A549 (cell line): ENCODE measurements at regions not wholly inside any gene's neighbourhood (a gene's known extent, or its start where the extent isn't known, plus 50 kb on each side); places are given as distances from the start of the nearest gene placed in this dataset.

ENCODE experiments used
- ATAC-seq, 2 experiments: fragments of 200-7000 bp in 1 of 2; fragments of >200 bp in 1 of 2; cut with Nextera tagmentation in 1 of 2; cut with Tn5 transposase in 1 of 2; 3 replicates each; pipeline versions ENCODE4 v1.8.0 to v1.9.1; 2018 to 2020; ENCODE audit warnings: mild to moderate bottlenecking in 1 of 2, moderate library complexity in 1 of 2
- CTCF ChIA-PET: fragments of 300-600 bp; sonication (Branson Sonifier 250); formaldehyde crosslinking; extraction: SDS; loops from one replicate; lab custom pipeline; 2021; ENCODE audit warnings: antibody characterized with exemption, inconsistent platforms; lab: Yijun Ruan, JAX
- POLR2A ChIA-PET: fragments of 350-600 bp; formaldehyde crosslinking; extraction: SDS; loops from one replicate; lab custom pipeline; 2021; ENCODE audit warnings: antibody characterized with exemption, inconsistent platforms; lab: Yijun Ruan, JAX
- DNase-seq, 2 experiments: peaks; one replicate each; pipeline versions ENCODE4 v3.0.0 to v3.0.0-alpha.2; 2011 to 2016; ENCODE audit warnings: low read depth in 1 of 2, low spot score in 1 of 2
- FAIRE-seq: peaks from 2 replicates; lab custom pipeline; 2011; peaks lifted over from hg19 to GRCh38; lab: Jason Lieb, UNC
- H3K27ac ChIP-seq, 2 experiments: fragments of >200 bp; sonication (Bioruptor Twin); formaldehyde crosslinking; 3 replicates each; pipeline ENCODE4 v1.5.1; 2016 to 2017
- H3K4me1 ChIP-seq: fragments of >200 bp; sonication (Bioruptor Twin); formaldehyde crosslinking; 3 replicates; pipeline ENCODE4 v1.6.1; 2016
- H3K4me2 ChIP-seq: fragments of >200 bp; sonication (Bioruptor Twin); formaldehyde crosslinking; 3 replicates; pipeline ENCODE4 v1.6.1; 2016
- H3K4me3 ChIP-seq: fragments of >200 bp; sonication (Bioruptor Twin); formaldehyde crosslinking; 3 replicates; pipeline ENCODE4 v1.5.1; 2016
- H3K9me3 ChIP-seq: fragments of >200 bp; sonication (Bioruptor Twin); formaldehyde crosslinking; 3 replicates; pipeline ENCODE4 v1.6.1; 2016
- BHLHE40 ChIP-seq: IDR thresholded peaks from 2 replicates; pipeline ENCODE4 v1.6.1; 2012; ENCODE audit warnings: low read depth, low read length, inconsistent platforms
- CBX8 ChIP-seq: fragments of 200-600 bp; sonication (generic); IDR thresholded peaks from 2 replicates; pipeline ENCODE4 v1.6.1; 2016
- CEBPB ChIP-seq, 2 experiments: fragments of >200 bp in 1 of 2; sonication (Bioruptor Twin) in 1 of 2; formaldehyde crosslinking in 1 of 2; IDR thresholded peaks; 2 replicates each; pipeline ENCODE4 v1.6.1; 2012 to 2016
- CHD2 ChIP-seq: fragments of 150-350 bp; IDR thresholded peaks from 2 replicates; pipeline ENCODE4 v1.6.1; 2014; ENCODE audit warnings: low read length; ENCODE audit not compliant: partially characterized antibody
- EHMT2 ChIP-seq: fragments of 200-600 bp; sonication (generic); IDR thresholded peaks from 2 replicates; pipeline ENCODE4 v1.6.1; 2016; ENCODE audit warnings: antibody characterized with exemption, low read depth, mild to moderate bottlenecking, moderate library complexity
- MAFK ChIP-seq: fragments of 450-650 bp; IDR thresholded peaks from 2 replicates; pipeline ENCODE4 v1.6.1; 2014; ENCODE audit not compliant: partially characterized antibody
- NFE2L2 ChIP-seq: fragments of 150-350 bp; conservative IDR thresholded peaks from 2 replicates; pipeline ENCODE4 v1.6.1; 2014; ENCODE audit warnings: low read length
- NR3C1 ChIP-seq: fragments of >200 bp; sonication (Bioruptor Twin); formaldehyde crosslinking; IDR thresholded peaks from 3 replicates; pipeline ENCODE4 v1.6.1; 2017
- PHF8 ChIP-seq: fragments of 200-600 bp; sonication (generic); IDR thresholded peaks from 2 replicates; pipeline ENCODE4 v1.6.1; 2016; ENCODE audit warnings: low read depth, mild to moderate bottlenecking, antibody characterized with exemption, moderate library complexity, borderline replicate concordance
- POLR2A ChIP-seq: IDR thresholded peaks from 2 replicates; pipeline ENCODE4 v1.6.1; 2012; ENCODE audit warnings: mild to moderate bottlenecking, low read length
- RAD21 ChIP-seq, 2 experiments: fragments of >200 bp in 1 of 2; sonication (Bioruptor Twin) in 1 of 2; formaldehyde crosslinking in 1 of 2; IDR thresholded peaks in 1 of 2; conservative IDR thresholded peaks in 1 of 2; 2 replicates in 1 of 2; 3 replicates in 1 of 2; pipeline ENCODE4 v1.6.1; 2012 to 2018; ENCODE audit warnings: inconsistent platforms in 1 of 2
- TP53 ChIP-seq: fragments of 250-450 bp; sonication (Bioruptor Pico); IDR thresholded peaks from 2 replicates; pipeline ENCODE4 v1.5.0; 2021; ENCODE audit warnings: mild to moderate bottlenecking, moderate library complexity
- WGBS: methylation state at CpG from one replicate; pipeline ENCODE4 v1.1.6; 2017; ENCODE audit errors: missing lambda C conversion rate; 5-methylcytosine and 5-hydroxymethylcytosine counted together
- TF ChIP-seq, protein P1 (sequence below): fragments of 250-450 bp; sonication (Bioruptor Pico); IDR thresholded peaks from 2 replicates; pipeline ENCODE4 v1.5.0; 2020; ENCODE audit warnings: low read depth, mild to moderate bottlenecking, moderate library complexity
- TF ChIP-seq, protein P2 (sequence below): fragments of 200-600 bp; sonication (generic); IDR thresholded peaks from 2 replicates; pipeline ENCODE4 v1.6.1; 2016; ENCODE audit warnings: antibody characterized with exemption, mild to moderate bottlenecking, moderate library complexity
- TF ChIP-seq, protein P3 (sequence below): fragments of >200 bp; sonication (Bioruptor Twin); formaldehyde crosslinking; IDR thresholded peaks from 2 replicates; pipeline ENCODE4 v1.6.1; 2016
- TF ChIP-seq, protein P4 (sequence below): fragments of >200 bp; sonication (Bioruptor Twin); formaldehyde crosslinking; IDR thresholded peaks from 3 replicates; pipeline ENCODE4 v1.5.1; 2016
- TF ChIP-seq, protein P5 (sequence below): IDR thresholded peaks from 2 replicates; pipeline ENCODE4 v1.6.1; 2012; ENCODE audit warnings: low read depth, borderline replicate concordance

DNA sequence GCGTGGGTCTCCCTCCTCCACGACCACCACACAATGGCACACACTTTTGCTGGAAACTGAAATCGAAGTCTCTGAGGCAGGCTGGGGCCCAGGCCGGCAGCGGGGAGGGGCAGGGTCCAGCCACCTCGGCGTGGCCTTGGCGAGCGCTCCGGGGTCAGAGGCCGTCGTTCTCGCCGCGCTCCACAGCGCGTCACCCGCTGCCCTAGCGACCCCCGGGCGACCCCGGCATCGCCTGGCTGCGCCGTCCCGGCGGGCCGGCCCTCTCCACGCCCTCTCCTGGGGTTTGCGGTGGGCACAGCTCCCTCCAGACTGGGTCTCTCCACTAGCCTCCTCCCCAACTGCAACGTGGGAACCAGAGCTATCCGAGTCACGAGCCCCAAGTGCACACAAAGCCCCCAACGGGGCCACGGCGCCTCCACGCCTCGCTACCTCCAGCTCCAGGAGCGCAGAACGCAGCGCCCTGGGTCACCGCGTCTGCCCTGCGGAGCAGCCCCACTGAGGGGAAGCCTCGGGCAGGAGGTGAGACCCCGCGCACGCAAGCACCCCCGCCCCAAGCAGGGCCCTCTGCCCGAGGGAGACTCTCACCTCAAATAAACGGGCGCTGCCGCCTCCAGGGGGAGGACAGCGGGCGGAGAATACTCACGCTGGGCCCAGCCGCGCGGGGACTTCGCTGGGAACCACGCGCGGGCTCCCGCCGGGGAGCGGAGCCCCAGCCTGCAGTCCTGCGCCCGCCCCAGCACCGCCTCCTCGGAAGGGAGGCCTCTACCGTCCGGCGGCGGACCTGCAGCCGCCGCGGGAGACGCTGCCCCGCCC, 134.0 kb upstream of the BARHL2 start:
- FAIRE-seq, result no peak
- POLR2A ChIA-PET, result interaction anchor here (1.1 kb wide), 1 partner anchor 101 kb away, joined by 3 read pairs; no protein-coding TSS in a partner anchor

DNA sequence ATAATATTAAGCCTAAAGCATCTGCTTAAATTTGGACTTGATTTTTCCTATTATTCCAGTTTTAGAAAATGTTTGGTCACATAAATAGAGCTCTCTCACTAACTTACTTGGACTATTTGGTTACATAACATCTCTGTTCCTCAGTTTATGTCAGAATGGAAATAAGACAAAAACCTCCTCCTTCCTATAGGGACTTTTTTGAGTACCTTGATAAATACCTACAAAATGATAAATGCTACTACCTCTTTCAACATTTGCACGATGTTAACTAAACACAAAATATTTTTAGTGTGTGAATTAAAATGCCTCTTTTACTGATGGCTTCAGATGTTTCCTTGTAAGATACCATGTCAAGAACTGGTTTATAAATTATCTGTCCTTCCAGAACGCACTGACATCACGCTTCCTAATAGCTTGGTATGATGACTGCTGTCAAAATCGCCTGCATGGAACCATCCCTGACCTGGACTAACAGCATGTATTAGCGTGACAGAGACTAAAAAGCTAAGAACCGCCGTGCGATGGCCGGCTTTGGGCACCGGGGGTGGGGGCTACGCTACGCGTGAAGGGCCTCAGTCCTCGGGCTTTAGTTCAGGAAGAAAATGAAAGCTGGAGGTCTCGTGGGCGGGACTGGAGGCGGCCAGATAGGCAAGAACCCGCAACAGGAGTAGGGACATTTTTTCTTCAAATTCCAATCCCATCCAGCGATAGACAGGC, 133.2 kb upstream of the BARHL2 start:
- DNase-seq (peak; percentile 8 to 14), ATAC-seq (peak; percentile 43 to 62), FAIRE-seq (no peak)
- ChIA-PET POLR2A (interaction anchor here (1.1 kb wide), 1 partner anchor 100 kb away, joined by 3 read pairs; no protein-coding TSS in a partner anchor), CTCF (interaction anchor here (0.7 to 1.6 kb wide), 3 partner anchors 9 to 316 kb away, joined by 3 read pairs; no protein-coding TSS in a partner anchor)
- peak overlapping the region; percentile 84 for H3K4me3 ChIP-seq
- peak overlapping the region; percentile 95 for H3K4me2 ChIP-seq
- H3K9me3 ChIP-seq, result no peaks in the 10 kb centered on the region
- H3K4me1 ChIP-seq, result 0 out of 3 replicates have a peak, but pooled peaks cover 3% of the 10 kb centered on the region
- TF ChIP-seq RAD21 (conservative IDR thresholded peaks at IDR 0.05 in 1 of 2, IDR thresholded peaks at IDR 0.05 in 1 of 2) (0 out of 5 replicates have a peak, but pooled peaks of 1 of the 2 experiments have one; percentile 1), PHF8 (no peak), CHD2 (no peak), CBX8 (no peak), NFE2L2 (no peak)
- TF ChIP-seq, protein P1, sequence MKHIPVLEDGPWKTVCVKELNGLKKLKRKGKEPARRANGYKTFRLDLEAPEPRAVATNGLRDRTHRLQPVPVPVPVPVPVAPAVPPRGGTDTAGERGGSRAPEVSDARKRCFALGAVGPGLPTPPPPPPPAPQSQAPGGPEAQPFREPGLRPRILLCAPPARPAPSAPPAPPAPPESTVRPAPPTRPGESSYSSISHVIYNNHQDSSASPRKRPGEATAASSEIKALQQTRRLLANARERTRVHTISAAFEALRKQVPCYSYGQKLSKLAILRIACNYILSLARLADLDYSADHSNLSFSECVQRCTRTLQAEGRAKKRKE, result no peak
- peak overlapping the region; percentile 77 to 95 for H3K27ac ChIP-seq
- 20% methylated on average over 12 of the region's 19 CpGs for WGBS

More for the DNA sequence above, 134.0 kb upstream of the BARHL2 start:
- DNase-seq, result peak; percentile 39 to 69
- Histone ChIP-seq H3K4me3 (peak overlapping the region; percentile 84), H3K27ac (peak overlapping the region; percentile 77 to 95), H3K9me3 (no peaks in the 10 kb centered on the region), H3K4me2 (peak overlapping the region; percentile 95), H3K4me1 (0 out of 3 replicates have a peak, but pooled peaks cover 3% of the 10 kb centered on the region)
- ATAC-seq, result peak; percentile 96 to 98
- CTCF ChIA-PET, result interaction anchor here (0.7 to 1.6 kb wide), 5 partner anchors 9 to 315 kb away, joined by 3 read pairs; no protein-coding TSS in a partner anchor
- TF ChIP-seq, protein P2, sequence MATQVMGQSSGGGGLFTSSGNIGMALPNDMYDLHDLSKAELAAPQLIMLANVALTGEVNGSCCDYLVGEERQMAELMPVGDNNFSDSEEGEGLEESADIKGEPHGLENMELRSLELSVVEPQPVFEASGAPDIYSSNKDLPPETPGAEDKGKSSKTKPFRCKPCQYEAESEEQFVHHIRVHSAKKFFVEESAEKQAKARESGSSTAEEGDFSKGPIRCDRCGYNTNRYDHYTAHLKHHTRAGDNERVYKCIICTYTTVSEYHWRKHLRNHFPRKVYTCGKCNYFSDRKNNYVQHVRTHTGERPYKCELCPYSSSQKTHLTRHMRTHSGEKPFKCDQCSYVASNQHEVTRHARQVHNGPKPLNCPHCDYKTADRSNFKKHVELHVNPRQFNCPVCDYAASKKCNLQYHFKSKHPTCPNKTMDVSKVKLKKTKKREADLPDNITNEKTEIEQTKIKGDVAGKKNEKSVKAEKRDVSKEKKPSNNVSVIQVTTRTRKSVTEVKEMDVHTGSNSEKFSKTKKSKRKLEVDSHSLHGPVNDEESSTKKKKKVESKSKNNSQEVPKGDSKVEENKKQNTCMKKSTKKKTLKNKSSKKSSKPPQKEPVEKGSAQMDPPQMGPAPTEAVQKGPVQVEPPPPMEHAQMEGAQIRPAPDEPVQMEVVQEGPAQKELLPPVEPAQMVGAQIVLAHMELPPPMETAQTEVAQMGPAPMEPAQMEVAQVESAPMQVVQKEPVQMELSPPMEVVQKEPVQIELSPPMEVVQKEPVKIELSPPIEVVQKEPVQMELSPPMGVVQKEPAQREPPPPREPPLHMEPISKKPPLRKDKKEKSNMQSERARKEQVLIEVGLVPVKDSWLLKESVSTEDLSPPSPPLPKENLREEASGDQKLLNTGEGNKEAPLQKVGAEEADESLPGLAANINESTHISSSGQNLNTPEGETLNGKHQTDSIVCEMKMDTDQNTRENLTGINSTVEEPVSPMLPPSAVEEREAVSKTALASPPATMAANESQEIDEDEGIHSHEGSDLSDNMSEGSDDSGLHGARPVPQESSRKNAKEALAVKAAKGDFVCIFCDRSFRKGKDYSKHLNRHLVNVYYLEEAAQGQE, result no peak
- TF ChIP-seq PHF8 (peak; percentile 42), MAFK (no peak), TP53 (CRISPR knock-in tag) (no peak), EHMT2 (no peak), CEBPB (IDR thresholded peaks at IDR 0.05) (no peak), NR3C1 (no peak), RAD21 (conservative IDR thresholded peaks at IDR 0.05 in 1 of 2, IDR thresholded peaks at IDR 0.05 in 1 of 2) (peak in 1 of 2 experiments; percentile 33; a peak in 1 of 5 replicates), BHLHE40 (no peak), POLR2A (peak; percentile 46)
- TF ChIP-seq, protein P3, sequence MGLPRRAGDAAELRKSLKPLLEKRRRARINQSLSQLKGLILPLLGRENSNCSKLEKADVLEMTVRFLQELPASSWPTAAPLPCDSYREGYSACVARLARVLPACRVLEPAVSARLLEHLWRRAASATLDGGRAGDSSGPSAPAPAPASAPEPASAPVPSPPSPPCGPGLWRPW, result no peak
- TF ChIP-seq, protein P4, sequence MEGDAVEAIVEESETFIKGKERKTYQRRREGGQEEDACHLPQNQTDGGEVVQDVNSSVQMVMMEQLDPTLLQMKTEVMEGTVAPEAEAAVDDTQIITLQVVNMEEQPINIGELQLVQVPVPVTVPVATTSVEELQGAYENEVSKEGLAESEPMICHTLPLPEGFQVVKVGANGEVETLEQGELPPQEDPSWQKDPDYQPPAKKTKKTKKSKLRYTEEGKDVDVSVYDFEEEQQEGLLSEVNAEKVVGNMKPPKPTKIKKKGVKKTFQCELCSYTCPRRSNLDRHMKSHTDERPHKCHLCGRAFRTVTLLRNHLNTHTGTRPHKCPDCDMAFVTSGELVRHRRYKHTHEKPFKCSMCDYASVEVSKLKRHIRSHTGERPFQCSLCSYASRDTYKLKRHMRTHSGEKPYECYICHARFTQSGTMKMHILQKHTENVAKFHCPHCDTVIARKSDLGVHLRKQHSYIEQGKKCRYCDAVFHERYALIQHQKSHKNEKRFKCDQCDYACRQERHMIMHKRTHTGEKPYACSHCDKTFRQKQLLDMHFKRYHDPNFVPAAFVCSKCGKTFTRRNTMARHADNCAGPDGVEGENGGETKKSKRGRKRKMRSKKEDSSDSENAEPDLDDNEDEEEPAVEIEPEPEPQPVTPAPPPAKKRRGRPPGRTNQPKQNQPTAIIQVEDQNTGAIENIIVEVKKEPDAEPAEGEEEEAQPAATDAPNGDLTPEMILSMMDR, result peak; percentile 47
- TF ChIP-seq, protein P5, sequence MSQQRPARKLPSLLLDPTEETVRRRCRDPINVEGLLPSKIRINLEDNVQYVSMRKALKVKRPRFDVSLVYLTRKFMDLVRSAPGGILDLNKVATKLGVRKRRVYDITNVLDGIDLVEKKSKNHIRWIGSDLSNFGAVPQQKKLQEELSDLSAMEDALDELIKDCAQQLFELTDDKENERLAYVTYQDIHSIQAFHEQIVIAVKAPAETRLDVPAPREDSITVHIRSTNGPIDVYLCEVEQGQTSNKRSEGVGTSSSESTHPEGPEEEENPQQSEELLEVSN, result peak; percentile 45; the same call in 1 of the 2 replicates
- WGBS, result under 1% methylated on average over 22 of the region's 79 CpGs
